Gastroesophageal sphincter (tissue), 4 donors: ENCODE measurements at regions not wholly inside any gene's neighbourhood (a gene's known extent, or its start where the extent isn't known, plus 50 kb on each side); places are given as distances from the start of the nearest gene placed in this dataset.
"Not testable (repeated sequence)": the region's sequence is repeated elsewhere in the genome, so short reads cannot be mapped to it uniquely, and the experiment has no call there.

ENCODE experiments used
- ATAC-seq: fragments of 150-250 bp; one replicate; pipeline ENCODE4 v1.9.1; 2016; ENCODE audit warnings: mild to moderate bottlenecking, moderate library complexity
- H3K27ac ChIP-seq, 4 donors: fragments of 200-600 bp; sonication (generic) in 3 of 4; 1 replicate in 3 of 4; 2 replicates in 1 of 4; pipeline ENCODE4 v1.5.1; 2016 to 2019
- H3K27me3 ChIP-seq: fragments of 200-600 bp; sonication (generic); one replicate; pipeline ENCODE4 v1.5.1; 2019
- H3K36me3 ChIP-seq, 2 donors: fragments of 200-600 bp; sonication (generic); one replicate each; pipeline ENCODE4 v1.5.1; 2019; ENCODE audit warnings: control low read depth in 1 of 2
- H3K4me1 ChIP-seq, 3 donors: fragments of 200-600 bp; sonication (generic); 1 replicate in 2 of 3; 2 replicates in 1 of 3; pipeline ENCODE4 v1.5.1; 2016 to 2019; ENCODE audit warnings: control low read depth in 2 of 3
- H3K4me3 ChIP-seq, 2 donors: fragments of 200-600 bp; sonication (generic); one replicate each; pipeline ENCODE4 v1.5.1; 2019; ENCODE audit warnings: mild to moderate bottlenecking in 1 of 2, moderate library complexity in 1 of 2
- H3K9me3 ChIP-seq, 3 donors: fragments of 200-600 bp; sonication (generic); one replicate each; pipeline ENCODE4 v1.5.1; 2017 to 2019; ENCODE audit warnings: control low read depth in 2 of 3
- EP300 ChIP-seq: sonication (generic); formaldehyde crosslinking; IDR thresholded peaks from one replicate; pipeline ENCODE4 v1.6.1; 2017; ENCODE audit warnings: antibody characterized with exemption, mild to moderate bottlenecking
- POLR2A ChIP-seq, 2 donors: fragments of 450-650 bp; IDR thresholded peaks; one replicate each; pipeline ENCODE4 v1.6.1; 2017; ENCODE audit warnings: antibody characterized with exemption in 2 of 2, mild to moderate bottlenecking in 2 of 2, moderate library complexity in 1 of 2
- POLR2AphosphoS5 ChIP-seq: sonication (generic); formaldehyde crosslinking; IDR thresholded peaks from one replicate; pipeline ENCODE4 v1.6.1; 2017; ENCODE audit warnings: antibody characterized with exemption
- WGBS, 2 donors: methylation state at CpG; one replicate each; pipeline ENCODE4 v1.1.5; 2018; ENCODE audit warnings: low coverage in 1 of 2; 5-methylcytosine and 5-hydroxymethylcytosine counted together
- TF ChIP-seq, protein P1 (sequence below), 4 experiments: fragments of 200-600 bp in 2 of 4; fragments of 450-650 bp in 2 of 4; sonication (generic) in 1 of 4; IDR thresholded peaks; one replicate each; pipeline ENCODE4 v1.5.1; 2017 to 2019; ENCODE audit warnings: antibody characterized with exemption in 4 of 4, mild to moderate bottlenecking in 2 of 4, moderate library complexity in 2 of 4

DNA sequence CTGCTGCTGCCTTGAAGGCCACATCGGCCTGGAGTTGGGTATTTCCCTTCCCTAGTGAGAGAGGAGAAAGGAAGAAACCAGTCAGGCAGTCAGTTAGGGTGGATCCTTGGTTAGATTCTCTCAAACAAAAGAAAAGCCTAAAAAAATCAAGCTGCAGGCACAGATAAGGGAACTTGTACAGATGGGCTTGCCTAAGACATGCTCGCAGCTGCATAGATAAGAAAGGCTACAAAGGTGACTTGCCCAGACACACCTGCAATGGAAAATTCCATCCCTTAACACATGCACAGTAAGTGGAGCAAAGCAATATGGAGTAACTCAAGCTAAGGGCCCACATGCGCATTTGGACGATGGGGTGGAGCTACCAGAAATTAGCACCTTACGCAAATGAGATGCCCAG is 199.7 kb upstream of the ARPP21 start:
- H3K4me3 ChIP-seq: no peak overlapping the region
- H3K36me3 ChIP-seq: no peaks in the 10 kb centered on the region
- TF ChIP-seq POLR2AphosphoS5 (no peak), EP300 (no peak), POLR2A (IDR thresholded peaks at IDR 0.05) (no peak)
- TF ChIP-seq, protein P1, sequence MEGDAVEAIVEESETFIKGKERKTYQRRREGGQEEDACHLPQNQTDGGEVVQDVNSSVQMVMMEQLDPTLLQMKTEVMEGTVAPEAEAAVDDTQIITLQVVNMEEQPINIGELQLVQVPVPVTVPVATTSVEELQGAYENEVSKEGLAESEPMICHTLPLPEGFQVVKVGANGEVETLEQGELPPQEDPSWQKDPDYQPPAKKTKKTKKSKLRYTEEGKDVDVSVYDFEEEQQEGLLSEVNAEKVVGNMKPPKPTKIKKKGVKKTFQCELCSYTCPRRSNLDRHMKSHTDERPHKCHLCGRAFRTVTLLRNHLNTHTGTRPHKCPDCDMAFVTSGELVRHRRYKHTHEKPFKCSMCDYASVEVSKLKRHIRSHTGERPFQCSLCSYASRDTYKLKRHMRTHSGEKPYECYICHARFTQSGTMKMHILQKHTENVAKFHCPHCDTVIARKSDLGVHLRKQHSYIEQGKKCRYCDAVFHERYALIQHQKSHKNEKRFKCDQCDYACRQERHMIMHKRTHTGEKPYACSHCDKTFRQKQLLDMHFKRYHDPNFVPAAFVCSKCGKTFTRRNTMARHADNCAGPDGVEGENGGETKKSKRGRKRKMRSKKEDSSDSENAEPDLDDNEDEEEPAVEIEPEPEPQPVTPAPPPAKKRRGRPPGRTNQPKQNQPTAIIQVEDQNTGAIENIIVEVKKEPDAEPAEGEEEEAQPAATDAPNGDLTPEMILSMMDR (IDR thresholded peaks at IDR 0.05): no peak
- H3K9me3 ChIP-seq: no peaks in the 10 kb centered on the region
- H3K27me3 ChIP-seq: no peaks in the 10 kb centered on the region
- ATAC-seq: no peak
- H3K27ac ChIP-seq: no peak overlapping the region
- no peaks in the 10 kb centered on the region for H3K4me1 ChIP-seq
- 87 to 98% methylated on average over 5 of the region's 5 CpGs for WGBS, 2 donors

DNA sequence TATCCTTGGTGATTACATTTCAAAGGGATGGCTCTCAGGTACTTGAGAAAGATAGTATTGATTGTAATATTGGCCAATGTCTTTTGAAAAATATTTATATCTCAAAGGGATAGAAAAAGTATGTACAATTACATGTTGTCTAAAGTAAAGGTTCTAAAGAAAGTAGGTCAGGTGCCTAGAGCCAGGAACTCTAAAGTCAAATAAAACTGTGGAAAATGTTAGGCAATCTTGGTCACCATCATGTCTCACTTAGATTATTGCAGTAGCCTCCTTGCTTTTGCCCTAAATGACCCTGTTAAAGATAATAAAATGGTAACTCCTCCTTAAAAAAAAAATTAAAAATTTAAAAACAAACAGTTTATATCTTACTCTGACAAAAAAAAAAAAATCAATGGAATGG is 198.5 kb upstream of the ARPP21 start:
- no peaks in the 10 kb centered on the region for H3K4me1 ChIP-seq
- no peaks in the 10 kb centered on the region for H3K27me3 ChIP-seq
- TF ChIP-seq, protein P1 (IDR thresholded peaks at IDR 0.05): no peak
- TF ChIP-seq POLR2AphosphoS5 (no peak), EP300 (no peak), POLR2A (IDR thresholded peaks at IDR 0.05) (no peak)
- H3K27ac ChIP-seq: no peak overlapping the region
- ATAC-seq: no peak
- H3K36me3 ChIP-seq: no peaks in the 10 kb centered on the region
- no peak overlapping the region for H3K4me3 ChIP-seq
- H3K9me3 ChIP-seq: no peaks in the 10 kb centered on the region

DNA sequence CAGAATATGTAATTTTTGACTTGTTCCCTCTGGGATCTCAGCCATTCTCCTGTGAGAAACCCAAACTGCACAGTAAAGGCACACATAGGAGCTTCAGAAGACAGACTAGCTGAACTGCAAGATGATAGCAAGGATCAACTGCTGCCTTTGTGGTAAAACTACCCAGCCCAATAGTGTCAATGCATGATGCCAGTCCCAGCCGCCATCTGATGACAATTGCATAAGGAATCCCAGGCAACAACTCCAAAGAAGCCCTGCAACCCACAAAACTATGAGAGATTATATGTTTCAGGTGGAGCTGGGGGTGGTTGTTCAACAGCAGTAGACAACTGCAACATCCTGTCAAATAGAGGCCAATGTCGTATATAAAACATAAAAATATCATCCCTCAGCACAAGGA is 192.4 kb upstream of the ARPP21 start:
- H3K4me3 ChIP-seq: no peak overlapping the region
- 62 to 86% methylated on average over 1 of the region's 2 CpGs for WGBS, 2 donors
- no peak for ATAC-seq
- no peaks in the 10 kb centered on the region for H3K36me3 ChIP-seq
- H3K9me3 ChIP-seq: no peaks in the 10 kb centered on the region
- TF ChIP-seq, protein P1 (IDR thresholded peaks at IDR 0.05): no peak
- TF ChIP-seq POLR2A (IDR thresholded peaks at IDR 0.05): no peak
- TF ChIP-seq EP300: no peak
- no peak for TF ChIP-seq POLR2AphosphoS5
- H3K27ac ChIP-seq: no peak overlapping the region
- H3K27me3 ChIP-seq: no peaks in the 10 kb centered on the region
- no peaks in the 10 kb centered on the region for H3K4me1 ChIP-seq

DNA sequence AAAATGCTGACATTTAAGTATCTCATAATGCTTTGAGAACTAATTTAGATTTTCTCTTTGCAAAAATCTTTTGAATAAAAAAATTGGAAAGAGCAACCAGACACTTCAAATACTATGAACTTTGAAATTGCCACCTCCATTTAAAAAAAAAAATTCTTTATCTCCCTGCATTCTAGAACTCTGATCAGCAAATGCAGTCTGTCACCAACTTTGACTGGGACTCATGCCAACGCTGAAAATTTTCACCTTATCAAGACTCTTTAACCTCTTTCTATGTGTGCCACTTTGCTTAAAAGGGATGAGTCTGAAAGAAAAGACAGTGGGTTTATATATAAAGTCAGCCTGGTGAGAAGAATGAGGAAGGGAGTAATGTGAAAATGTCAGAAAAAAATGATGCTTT is 191.2 kb upstream of the ARPP21 start:
- Histone ChIP-seq H3K27me3 (no peaks in the 10 kb centered on the region), H3K4me1 (no peaks in the 10 kb centered on the region), H3K27ac (no peak overlapping the region), H3K36me3 (no peaks in the 10 kb centered on the region), H3K4me3 (no peak overlapping the region), H3K9me3 (no peaks in the 10 kb centered on the region)
- 8 to 27% methylated on average over 1 of the region's 1 CpG for WGBS, 2 donors
- ATAC-seq: no peak
- TF ChIP-seq POLR2A (IDR thresholded peaks at IDR 0.05): no peak
- no peak for TF ChIP-seq EP300
- no peak for TF ChIP-seq POLR2AphosphoS5
- TF ChIP-seq, protein P1 (IDR thresholded peaks at IDR 0.05): no peak

DNA sequence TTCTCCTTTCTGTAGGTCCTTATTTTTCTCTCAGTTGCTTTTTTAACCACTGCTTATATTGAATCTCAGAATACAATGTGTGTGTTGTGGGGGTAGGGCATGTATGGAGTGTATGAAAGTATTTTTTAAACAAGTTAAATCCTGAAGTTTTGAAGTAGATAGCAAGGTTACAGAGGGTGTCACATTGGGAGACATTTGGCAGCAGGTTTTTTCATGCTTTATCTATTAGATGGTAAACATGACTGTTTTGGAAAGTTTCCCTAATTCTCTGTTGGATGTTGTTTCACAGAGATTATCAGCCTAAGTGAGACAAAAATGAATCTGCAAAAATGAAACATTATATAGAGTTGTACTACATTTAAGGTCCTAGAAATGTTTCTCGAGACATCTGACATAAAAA is 190.6 kb upstream of the ARPP21 start:
- no peaks in the 10 kb centered on the region for H3K36me3 ChIP-seq
- H3K4me3 ChIP-seq: no peak overlapping the region
- H3K4me1 ChIP-seq: no peaks in the 10 kb centered on the region
- TF ChIP-seq POLR2AphosphoS5 (no peak), EP300 (no peak), POLR2A (IDR thresholded peaks at IDR 0.05) (no peak)
- TF ChIP-seq, protein P1 (IDR thresholded peaks at IDR 0.05): no peak
- H3K9me3 ChIP-seq: no peaks in the 10 kb centered on the region
- WGBS, 2 donors: 67 to 71% methylated on average over 1 of the region's 1 CpG
- no peak overlapping the region for H3K27ac ChIP-seq
- no peak for ATAC-seq
- H3K27me3 ChIP-seq: no peaks in the 10 kb centered on the region

DNA sequence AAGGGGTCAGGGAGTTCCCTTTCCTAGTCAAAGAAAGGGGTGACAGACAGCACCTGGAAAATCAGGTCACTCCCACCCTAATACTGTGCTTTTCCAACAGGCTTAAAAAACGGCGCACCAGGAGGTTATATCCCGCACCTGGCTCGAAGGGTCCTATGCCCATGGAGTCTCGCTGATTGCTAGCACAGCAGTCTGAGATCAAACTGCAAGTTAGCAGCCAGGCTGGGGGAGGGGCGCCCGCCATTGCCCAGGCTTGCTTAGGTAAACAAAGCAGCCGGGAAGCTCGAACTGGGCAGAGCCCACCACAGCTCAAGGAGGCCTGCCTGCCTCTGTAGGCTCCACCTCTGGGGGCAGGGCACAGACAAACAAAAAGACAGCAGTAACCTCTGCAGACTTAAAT is 184.5 kb upstream of the ARPP21 start:
- not testable (repeated sequence) for ATAC-seq, H3K4me1 ChIP-seq, H3K27ac ChIP-seq, H3K9me3 ChIP-seq, H3K36me3 ChIP-seq, H3K27me3 ChIP-seq, H3K4me3 ChIP-seq
- 100% methylated on average over 2 of the region's 9 CpGs; no CpG with 5 or more reads in 1 of the 2 donors for WGBS, 2 donors
